Natural killer cell (primary cell): ENCODE measurements at regions not wholly inside any gene's neighbourhood (a gene's known extent, or its start where the extent isn't known, plus 50 kb on each side); places are given as distances from the start of the nearest gene placed in this dataset.
"Not testable (repeated sequence)": the region's sequence is repeated elsewhere in the genome, so short reads cannot be mapped to it uniquely, and the experiment has no call there.

ENCODE experiments used
- ATAC-seq, 3 donors: fragments of 150-1000 bp in 2 of 3; fragments of 200-7000 bp in 1 of 3; cut with Tn5 transposase; 1 replicate in 1 of 3; 2 replicates in 2 of 3; pipeline ENCODE4 v1.10.0; 2021; ENCODE audit warnings: mild to moderate bottlenecking in 2 of 3, moderate library complexity in 2 of 3
- DNase-seq, 2 donors: peaks; one replicate each; pipeline versions ENCODE4 v3.0.0 to v3.0.0-alpha.2; 2013 to 2021; ENCODE audit warnings: mixed read lengths in 1 of 2
- H3K27ac ChIP-seq: one replicate; pipeline ENCODE4 v1.5.1; 2013; ENCODE audit warnings: mild to moderate bottlenecking, low read length
- H3K27me3 ChIP-seq: one replicate; pipeline ENCODE4 v1.6.1; 2013; ENCODE audit warnings: low read length; ENCODE audit not compliant: control insufficient read depth, insufficient read depth
- H3K36me3 ChIP-seq: one replicate; pipeline ENCODE4 v1.6.1; 2013; ENCODE audit warnings: low read length; ENCODE audit not compliant: control insufficient read depth, insufficient read depth
- H3K4me1 ChIP-seq: one replicate; pipeline ENCODE4 v1.6.1; 2013; ENCODE audit warnings: low read length; ENCODE audit not compliant: control insufficient read depth, insufficient read depth
- H3K4me3 ChIP-seq: one replicate; pipeline ENCODE4 v1.5.1; 2013; ENCODE audit warnings: low read length
- H3K9me3 ChIP-seq: one replicate; pipeline ENCODE4 v1.6.1; 2013; ENCODE audit warnings: low read length; ENCODE audit not compliant: control insufficient read depth, insufficient read depth
- H3K27ac Mint-ChIP-seq, 2 donors: one replicate each; pipeline ENCODE4 v1.8.0; 2022; ENCODE audit warnings: mild to moderate bottlenecking in 2 of 2, mixed read lengths in 2 of 2, moderate library complexity in 1 of 2
- H3K27me3 Mint-ChIP-seq, 2 donors: one replicate each; pipeline ENCODE4 v1.8.0; 2022; ENCODE audit warnings: low read depth in 2 of 2, mixed read lengths in 2 of 2
- H3K36me3 Mint-ChIP-seq: one replicate; pipeline ENCODE4 v1.8.0; 2022; ENCODE audit warnings: mixed read lengths
- H3K4me1 Mint-ChIP-seq, 2 donors: one replicate each; pipeline ENCODE4 v1.8.0; 2022; ENCODE audit warnings: mixed read lengths in 2 of 2
- H3K4me3 Mint-ChIP-seq: one replicate; pipeline ENCODE4 v1.8.0; 2022; ENCODE audit warnings: mild to moderate bottlenecking, moderate library complexity, mixed read lengths
- H3K9me3 Mint-ChIP-seq, 2 donors: one replicate each; pipeline ENCODE4 v1.8.0; 2022; ENCODE audit warnings: mixed read lengths in 2 of 2
- WGBS: methylation state at CpG from one replicate; pipeline ENCODE4 v1.1.7; 2013; ENCODE audit warnings: missing lambda C conversion rate; ENCODE audit not compliant: insufficient coverage; 5-methylcytosine and 5-hydroxymethylcytosine counted together
- intact Hi-C: fragments of 100-400 bp; cut with micrococcal nuclease; formaldehyde crosslinking; loops from one replicate; pipeline ENCODE4 v1.14.2; 2022
- TF ChIP-seq, protein P1 (sequence below): fragments of 200-600 bp; IDR thresholded peaks from one replicate; pipeline ENCODE4 v1.8.0; 2022; ENCODE audit warnings: antibody characterized with exemption

DNA sequence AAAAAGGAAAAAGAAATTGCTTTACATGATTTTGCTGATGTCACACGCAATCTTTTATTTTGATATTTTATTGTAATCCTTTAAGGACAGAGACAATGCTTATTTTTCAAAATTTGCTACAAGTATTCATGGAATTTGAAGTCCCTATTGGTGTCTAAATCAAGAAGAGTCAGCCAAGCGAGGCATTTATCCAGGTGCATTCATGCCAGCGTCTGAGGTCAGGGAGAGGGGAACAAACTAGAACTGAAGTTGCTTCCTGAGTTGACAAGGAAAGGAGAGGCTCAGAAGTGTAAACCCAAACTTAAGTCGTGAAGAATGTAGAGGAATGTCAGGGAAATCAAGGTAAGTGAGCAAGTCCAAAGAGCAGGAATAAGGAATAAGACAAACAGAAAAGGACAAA lies 83.0 kb upstream of the GNAQ start:
- ATAC-seq (no peak), DNase-seq (no peak)
- Mint-ChIP-seq H3K9me3 (no peaks in the 10 kb centered on the region), H3K27ac (no peak overlapping the region), H3K36me3 (no peaks in the 10 kb centered on the region), H3K4me3 (no peak overlapping the region), H3K4me1 (peaks cover 29 to 37% of the 10 kb centered on the region in 2 donors), H3K27me3 (no peaks in the 10 kb centered on the region)
- WGBS: 85% methylated on average over 4 of the region's 4 CpGs
- no peaks in the 10 kb centered on the region for H3K9me3 ChIP-seq
- H3K27ac ChIP-seq: no peak overlapping the region
- H3K36me3 ChIP-seq: no peaks in the 10 kb centered on the region
- intact Hi-C loops: no loop called here
- H3K4me3 ChIP-seq: no peak overlapping the region
- TF ChIP-seq, protein P1, sequence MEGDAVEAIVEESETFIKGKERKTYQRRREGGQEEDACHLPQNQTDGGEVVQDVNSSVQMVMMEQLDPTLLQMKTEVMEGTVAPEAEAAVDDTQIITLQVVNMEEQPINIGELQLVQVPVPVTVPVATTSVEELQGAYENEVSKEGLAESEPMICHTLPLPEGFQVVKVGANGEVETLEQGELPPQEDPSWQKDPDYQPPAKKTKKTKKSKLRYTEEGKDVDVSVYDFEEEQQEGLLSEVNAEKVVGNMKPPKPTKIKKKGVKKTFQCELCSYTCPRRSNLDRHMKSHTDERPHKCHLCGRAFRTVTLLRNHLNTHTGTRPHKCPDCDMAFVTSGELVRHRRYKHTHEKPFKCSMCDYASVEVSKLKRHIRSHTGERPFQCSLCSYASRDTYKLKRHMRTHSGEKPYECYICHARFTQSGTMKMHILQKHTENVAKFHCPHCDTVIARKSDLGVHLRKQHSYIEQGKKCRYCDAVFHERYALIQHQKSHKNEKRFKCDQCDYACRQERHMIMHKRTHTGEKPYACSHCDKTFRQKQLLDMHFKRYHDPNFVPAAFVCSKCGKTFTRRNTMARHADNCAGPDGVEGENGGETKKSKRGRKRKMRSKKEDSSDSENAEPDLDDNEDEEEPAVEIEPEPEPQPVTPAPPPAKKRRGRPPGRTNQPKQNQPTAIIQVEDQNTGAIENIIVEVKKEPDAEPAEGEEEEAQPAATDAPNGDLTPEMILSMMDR: no peak
- peaks cover 9% of the 10 kb centered on the region for H3K4me1 ChIP-seq
- H3K27me3 ChIP-seq: no peaks in the 10 kb centered on the region

DNA sequence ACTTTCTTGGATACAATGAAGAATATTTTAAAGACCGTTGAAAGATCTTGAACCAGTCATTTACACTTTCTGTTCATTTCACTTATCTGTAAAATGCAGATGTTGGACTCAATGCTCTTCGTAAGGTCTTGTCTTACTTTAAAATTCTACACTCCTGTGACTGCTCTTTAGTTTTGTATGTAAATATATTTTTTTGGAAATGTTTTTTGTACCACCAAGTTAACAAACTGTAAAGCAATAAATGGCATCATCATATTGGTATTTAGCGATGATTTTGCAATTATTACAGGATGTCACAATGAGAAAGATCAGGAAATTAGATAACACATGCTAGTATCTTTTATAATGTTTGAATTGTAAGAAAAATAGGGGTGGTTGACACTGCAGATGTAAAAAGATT lies 80.8 kb upstream of the GNAQ start:
- Mint-ChIP-seq H3K27me3 (no peaks in the 10 kb centered on the region), H3K9me3 (no peaks in the 10 kb centered on the region), H3K36me3 (peaks cover under 1% of the 10 kb centered on the region), H3K4me1 (peaks cover 16 to 26% of the 10 kb centered on the region in 2 donors), H3K27ac (no peak overlapping the region), H3K4me3 (no peak overlapping the region)
- Histone ChIP-seq H3K4me3 (no peak overlapping the region), H3K27ac (no peak overlapping the region), H3K4me1 (no peaks in the 10 kb centered on the region), H3K36me3 (no peaks in the 10 kb centered on the region), H3K27me3 (no peaks in the 10 kb centered on the region), H3K9me3 (no peaks in the 10 kb centered on the region)
- 77% methylated on average over 3 of the region's 3 CpGs for whole genome bisulfite sequencing
- peak in 1 of 3 donors; percentile 30 for ATAC-seq
- TF ChIP-seq, protein P1: no peak
- DNase-seq: no peak
- intact Hi-C loops: no loop called here

DNA sequence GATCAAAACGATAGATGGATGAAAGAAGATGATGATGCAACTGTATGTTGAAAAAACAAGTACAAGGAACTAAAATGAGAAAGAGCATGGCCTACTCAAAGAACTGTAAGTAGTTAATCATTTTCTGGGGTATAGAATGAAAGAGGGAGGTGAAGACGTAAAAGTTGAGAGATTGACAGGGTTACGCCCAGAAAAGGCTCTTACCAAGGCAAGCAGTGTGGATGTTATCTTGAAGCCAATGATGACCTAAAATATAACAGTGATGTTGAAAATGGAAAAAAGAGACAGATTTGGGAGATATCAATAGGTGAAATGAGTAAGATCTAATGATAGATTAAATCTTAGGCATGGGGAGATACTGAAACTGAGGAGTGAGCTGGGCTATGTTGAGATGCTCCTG lies 80.4 kb upstream of the GNAQ start:
- H3K4me3 Mint-ChIP-seq: no peak overlapping the region
- H3K4me1 ChIP-seq: no peaks in the 10 kb centered on the region
- H3K36me3 ChIP-seq: no peaks in the 10 kb centered on the region
- H3K27ac ChIP-seq: no peak overlapping the region
- intact Hi-C loops: no loop called here
- DNase-seq (no peak), ATAC-seq (peak in 1 of 3 donors; percentile 76)
- H3K27ac Mint-ChIP-seq: no peak overlapping the region
- no peaks in the 10 kb centered on the region for H3K27me3 Mint-ChIP-seq
- 97% methylated on average over 3 of the region's 3 CpGs for WGBS
- H3K9me3 Mint-ChIP-seq: peaks cover 1 to 2% of the 10 kb centered on the region in 2 donors
- no peaks in the 10 kb centered on the region for H3K9me3 ChIP-seq
- no peaks in the 10 kb centered on the region for H3K27me3 ChIP-seq
- TF ChIP-seq, protein P1: no peak
- peaks cover 4% of the 10 kb centered on the region for H3K36me3 Mint-ChIP-seq
- no peak overlapping the region for H3K4me3 ChIP-seq
- peaks cover 19 to 29% of the 10 kb centered on the region in 2 donors for H3K4me1 Mint-ChIP-seq

DNA sequence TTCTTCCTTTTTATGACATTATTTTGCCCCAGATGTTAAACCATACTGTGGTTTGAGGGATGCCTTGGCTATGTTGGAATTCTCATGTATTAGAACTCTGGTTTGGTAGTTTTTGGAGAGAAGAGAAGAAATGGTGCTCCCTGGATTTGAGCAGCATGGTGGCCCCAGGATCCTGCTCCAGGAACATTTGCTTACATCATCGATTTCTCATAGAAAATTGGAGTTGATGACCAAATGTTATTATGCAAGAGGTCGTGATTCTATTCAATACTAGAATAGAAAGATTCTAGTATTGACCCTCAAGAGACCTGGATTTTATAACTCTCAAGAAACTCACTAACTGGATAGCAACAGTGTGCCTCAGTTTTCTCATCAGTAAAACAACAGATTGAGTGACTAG lies 77.5 kb upstream of the GNAQ start:
- Mint-ChIP-seq H3K9me3 (peaks cover 2 to 3% of the 10 kb centered on the region in 2 donors), H3K27me3 (no peaks in the 10 kb centered on the region), H3K4me1 (peaks cover 28 to 47% of the 10 kb centered on the region in 2 donors), H3K4me3 (no peak overlapping the region), H3K27ac (no peak overlapping the region), H3K36me3 (peaks cover 6% of the 10 kb centered on the region)
- WGBS: 100% methylated on average over 1 of the region's 2 CpGs
- intact Hi-C loops: loop anchor here (10.0 kb wide), 1 partner anchor 106 kb away; no protein-coding TSS in a partner anchor
- Histone ChIP-seq H3K9me3 (no peaks in the 10 kb centered on the region), H3K4me3 (no peak overlapping the region), H3K4me1 (peaks cover 7% of the 10 kb centered on the region), H3K27ac (no peak overlapping the region), H3K27me3 (no peaks in the 10 kb centered on the region), H3K36me3 (no peaks in the 10 kb centered on the region)
- DNase-seq (no peak), ATAC-seq (no peak)
- TF ChIP-seq, protein P1: no peak

DNA sequence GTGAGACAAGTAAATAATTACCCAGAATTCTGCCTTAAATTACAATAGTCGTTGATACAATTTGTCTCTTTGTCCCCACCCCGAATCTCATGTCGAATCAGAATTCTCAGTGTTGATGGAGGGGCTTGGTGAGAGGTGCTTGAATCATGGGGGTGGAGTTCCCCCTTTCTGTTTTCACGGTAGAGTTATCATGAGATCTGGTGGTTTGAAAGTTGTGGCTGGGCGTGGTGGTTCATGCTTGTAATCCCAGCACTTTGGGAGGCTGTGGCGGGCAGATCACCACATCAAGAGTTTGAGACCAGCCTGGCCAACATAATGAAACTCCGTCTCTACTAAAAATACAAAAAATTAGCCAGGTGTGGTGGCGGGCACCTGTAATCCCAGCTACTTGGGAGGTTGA lies 75.0 kb upstream of the GNAQ start:
- not testable (repeated sequence) for H3K9me3 Mint-ChIP-seq, H3K36me3 Mint-ChIP-seq, H3K27me3 Mint-ChIP-seq, H3K4me3 Mint-ChIP-seq, H3K36me3 ChIP-seq, H3K9me3 ChIP-seq, H3K27ac ChIP-seq, H3K27me3 ChIP-seq, H3K4me3 ChIP-seq
- peaks cover 34 to 45% of the 10 kb centered on the region in 2 donors for H3K4me1 Mint-ChIP-seq
- peak; percentile 20 to 39 for DNase-seq
- H3K4me1 ChIP-seq: peaks cover 16% of the 10 kb centered on the region
- peak in 2 of 3 donors; percentile 37 to 67 for ATAC-seq
- intact Hi-C loops: loop anchor here (10.0 kb wide), 1 partner anchor 108 kb away; no protein-coding TSS in a partner anchor
- 59% methylated on average over 7 of the region's 8 CpGs for WGBS
- H3K27ac Mint-ChIP-seq: peak overlapping the region in 1 of 2 donors; percentile 27
